HL-60 (cell line): ENCODE measurements at regions not wholly inside any gene's neighbourhood (a gene's known extent, or its start where the extent isn't known, plus 50 kb on each side); places are given as distances from the start of the nearest gene placed in this dataset.

Experiments
- CTCF ChIP-seq: IDR thresholded peaks from one replicate; pipeline ENCODE4 v1.5.1; 2011; ENCODE audit warnings: low read length, control low read depth, inconsistent platforms; ENCODE audit not compliant: insufficient read depth
- GABPA ChIP-seq: IDR thresholded peaks from 2 replicates; pipeline ENCODE4 v1.6.1; 2012; ENCODE audit warnings: low read depth
- REST ChIP-seq: IDR thresholded peaks from 2 replicates; pipeline ENCODE4 v1.6.1; 2012; ENCODE audit warnings: low read depth; ENCODE audit not compliant: insufficient replicate concordance

GRCh38 chr3:24047513-24047912 is 102.4 kb downstream of the NR1D2 start:
- TF ChIP-seq CTCF = no peak
- TF ChIP-seq GABPA = no peak
- no peak for TF ChIP-seq REST
